T-helper 9 cell (primary cell): ENCODE measurements at regions not wholly inside any gene's neighbourhood (a gene's known extent, or its start where the extent isn't known, plus 50 kb on each side); places are given as distances from the start of the nearest gene placed in this dataset.

ENCODE experiments used
- DNase-seq: peaks from one replicate; pipeline ENCODE4 v3.0.0-alpha.2; 2020

- no peak for DNase-seq
These were observed 231.0 kb upstream of the MVB12B start for GRCh38 chr9:126095546-126096190.

GRCh38 chr9:126096340-126096739, 230.3 kb upstream of the MVB12B start:
- DNase-seq = no peak

GRCh38 chr9:126097679-126098078, 228.9 kb upstream of the MVB12B start:
- no peak for DNase-seq

- DNase-seq = no peak
These were observed 220.2 kb upstream of the MVB12B start for GRCh38 chr9:126106404-126106803.

- no peak for DNase-seq
These were observed 218.9 kb upstream of the MVB12B start for GRCh38 chr9:126107693-126108092.

- no peak for DNase-seq
These were observed 218.4 kb upstream of the MVB12B start for GRCh38 chr9:126108240-126108639.

GRCh38 chr9:126109575-126109974, 217.1 kb upstream of the MVB12B start:
- DNase-seq = no peak

- DNase-seq = no peak
These were observed 215.1 kb upstream of the MVB12B start for GRCh38 chr9:126111556-126111955.

GRCh38 chr9:126112135-126112720, 214.4 kb upstream of the MVB12B start:
- no peak for DNase-seq

GRCh38 chr9:126113176-126113575, 213.5 kb upstream of the MVB12B start:
- DNase-seq = no peak

- DNase-seq = no peak
These were observed 212.7 kb upstream of the MVB12B start for GRCh38 chr9:126113756-126114408.

- DNase-seq = no peak
These were observed 212.2 kb upstream of the MVB12B start for GRCh38 chr9:126114409-126114760.

GRCh38 chr9:126114850-126115460, 211.7 kb upstream of the MVB12B start:
- no peak for DNase-seq

- DNase-seq = no peak
These were observed 210.1 kb upstream of the MVB12B start for GRCh38 chr9:126116351-126117157.

- DNase-seq = no peak
These were observed 209.5 kb upstream of the MVB12B start for GRCh38 chr9:126117158-126117425.

GRCh38 chr9:126117631-126118030, 209.0 kb upstream of the MVB12B start:
- DNase-seq = no peak

GRCh38 chr9:126119731-126120130, 206.9 kb upstream of the MVB12B start:
- no peak for DNase-seq

GRCh38 chr9:126122901-126123616, 203.6 kb upstream of the MVB12B start:
- DNase-seq = no peak

GRCh38 chr9:126123927-126124326, 202.7 kb upstream of the MVB12B start:
- no peak for DNase-seq

- no peak for DNase-seq
These were observed 201.5 kb upstream of the MVB12B start for GRCh38 chr9:126125177-126125576.

- no peak for DNase-seq
These were observed 201.1 kb upstream of the MVB12B start for GRCh38 chr9:126125577-126125976.

GRCh38 chr9:126125992-126126409, 200.6 kb upstream of the MVB12B start:
- no peak for DNase-seq

- no peak for DNase-seq
These were observed 199.8 kb upstream of the MVB12B start for GRCh38 chr9:126126807-126127206.
